CD4-positive, alpha-beta T cell treated with Interleukin-1 beta for 1 hour (primary cell): ENCODE measurements at regions not wholly inside any gene's neighbourhood (a gene's known extent, or its start where the extent isn't known, plus 50 kb on each side); places are given as distances from the start of the nearest gene placed in this dataset.

ENCODE experiments used
- DNase-seq, 2 donors: peaks; one replicate each; pipeline ENCODE4 v3.0.0-alpha.2; 2020 to 2022

DNA sequence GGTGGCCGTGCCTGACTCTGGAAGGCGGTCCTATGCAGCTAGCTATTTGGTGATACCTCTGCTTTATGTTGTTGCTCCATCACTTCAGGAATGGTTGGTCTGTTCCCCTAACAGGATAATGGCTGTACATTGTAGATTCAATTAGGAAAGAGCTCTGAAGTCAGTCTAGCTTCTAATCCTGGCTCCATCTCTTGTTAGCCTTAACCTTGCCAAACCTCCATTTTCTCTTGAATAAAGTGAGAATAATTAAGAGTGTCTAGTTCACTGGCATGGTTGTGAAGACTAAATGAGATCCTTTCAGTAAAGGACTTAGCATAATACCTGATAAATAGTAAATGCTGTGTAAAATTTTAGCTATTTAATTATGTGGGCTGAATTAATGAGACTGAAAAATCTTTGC lies 262.5 kb upstream of the ARHGAP20 start:
- DNase-seq, result no peak

DNA sequence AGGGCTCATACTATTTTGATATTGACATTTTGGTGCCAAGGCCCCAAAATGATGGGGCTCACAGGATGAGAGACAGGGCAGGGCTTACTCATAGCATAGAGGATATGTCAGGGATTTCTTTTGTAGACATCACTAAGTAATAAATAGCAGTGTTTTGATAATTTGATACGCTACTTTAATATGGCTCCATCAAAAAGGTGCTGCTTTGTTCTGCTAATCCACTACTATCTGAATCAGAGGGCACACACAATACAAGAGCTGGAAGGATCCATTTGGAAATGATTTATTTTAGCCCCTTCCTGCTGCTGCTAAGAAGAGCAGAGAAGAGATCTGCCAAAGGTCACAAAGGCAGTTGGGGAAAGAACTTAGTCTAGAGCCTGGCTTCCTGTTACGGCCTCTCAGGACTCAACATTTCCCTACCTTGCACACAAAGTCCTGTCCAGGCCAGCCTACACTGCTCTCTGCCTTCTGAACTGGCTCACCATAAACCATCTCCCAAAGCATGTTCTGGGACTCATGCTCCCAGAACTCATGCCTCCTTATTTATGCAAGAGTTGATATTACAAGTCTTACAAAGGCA lies 261.3 kb upstream of the ARHGAP20 start:
- DNase-seq, result no peak

DNA sequence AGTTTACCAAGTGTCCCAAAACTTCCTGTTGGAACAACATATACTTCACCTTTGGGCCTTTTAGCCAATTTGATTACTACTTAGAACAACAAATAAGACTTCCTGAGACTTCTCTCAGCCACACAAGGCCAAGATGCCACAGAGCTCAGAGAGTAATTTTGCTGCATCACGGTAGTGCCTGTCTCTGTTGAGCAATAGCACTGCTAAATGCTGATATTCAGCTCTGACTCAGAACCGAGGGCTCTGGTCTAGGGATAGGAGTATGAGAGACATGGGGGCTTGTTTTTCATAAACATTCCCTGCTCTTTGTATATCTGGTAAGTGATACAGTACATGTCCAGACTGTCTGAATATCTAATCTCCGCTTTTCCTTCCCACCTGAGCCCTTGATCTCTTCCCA lies 260.4 kb upstream of the ARHGAP20 start:
- peak in 1 of 2 donors; percentile 36 for DNase-seq

DNA sequence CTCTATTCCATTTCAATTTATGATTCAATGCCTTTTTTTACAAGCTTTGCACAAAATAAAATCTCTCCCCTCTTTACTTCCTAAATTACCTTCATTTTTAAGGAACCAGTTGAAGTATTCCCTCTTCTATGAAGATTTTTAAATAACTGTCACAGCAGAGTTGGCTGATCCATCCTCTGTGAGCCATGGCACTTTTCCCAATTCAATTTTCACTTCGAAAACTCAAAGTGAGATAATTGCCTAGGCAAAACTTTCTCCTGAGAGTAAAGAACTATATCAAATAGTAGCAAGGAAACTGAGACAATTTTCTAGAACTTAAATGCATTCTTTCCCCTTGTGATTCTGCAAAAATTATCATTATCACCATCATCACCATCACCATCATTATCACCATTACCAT lies 259.9 kb upstream of the ARHGAP20 start:
- DNase-seq, result no peak

DNA sequence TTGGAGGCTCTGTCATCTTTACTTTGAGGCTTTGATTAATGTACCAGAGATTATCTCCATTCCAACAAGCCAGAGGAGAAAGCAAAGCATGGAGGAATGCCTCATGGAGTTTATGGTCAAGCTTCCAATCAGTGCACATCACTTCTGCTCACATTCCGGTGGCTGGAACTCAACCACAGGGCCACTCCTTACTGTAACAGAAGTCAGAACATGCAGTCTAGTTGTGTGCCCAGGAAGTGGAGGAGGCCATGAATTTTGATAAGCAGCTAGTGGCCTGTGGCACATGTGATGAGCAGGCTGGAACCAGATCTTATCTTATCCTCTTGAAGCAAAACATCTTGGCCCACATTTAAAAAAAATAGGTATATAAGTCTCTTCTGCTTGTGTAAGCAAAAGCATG lies 258.9 kb upstream of the ARHGAP20 start:
- DNase-seq, result no peak

DNA sequence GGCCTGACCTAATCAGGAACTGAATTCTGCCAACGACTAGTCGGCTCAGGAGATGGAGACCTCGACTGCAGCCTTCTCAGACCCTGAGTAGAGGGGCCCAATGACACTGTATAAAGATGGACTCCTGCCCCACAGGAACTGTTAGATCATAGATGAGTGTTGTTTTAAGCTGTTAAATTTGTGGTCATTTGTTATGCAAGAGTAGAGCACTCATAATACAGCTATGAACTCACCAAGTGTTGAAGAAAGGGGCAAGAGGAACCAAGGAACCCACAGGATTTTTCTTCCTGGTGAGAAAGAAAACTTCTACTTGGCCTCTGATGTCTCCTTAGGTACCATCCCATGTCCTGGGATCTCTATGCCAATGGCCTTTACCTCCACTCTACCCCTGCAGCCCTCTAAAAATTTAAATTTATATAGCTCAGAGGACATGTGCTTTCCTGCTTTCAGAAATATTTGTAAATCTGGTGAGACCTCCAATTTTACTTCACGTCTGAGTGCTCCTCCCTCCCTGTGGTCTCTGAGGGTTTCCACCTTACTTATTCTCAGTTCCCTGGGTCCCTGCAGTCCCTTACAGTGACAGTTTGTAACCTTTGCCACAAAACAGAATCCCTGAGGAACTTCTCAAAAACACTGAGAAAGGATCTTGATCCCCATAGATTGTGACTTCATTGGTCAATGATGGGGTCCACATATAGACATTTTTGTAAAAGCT lies 256.3 kb upstream of the ARHGAP20 start:
- DNase-seq, result no peak

DNA sequence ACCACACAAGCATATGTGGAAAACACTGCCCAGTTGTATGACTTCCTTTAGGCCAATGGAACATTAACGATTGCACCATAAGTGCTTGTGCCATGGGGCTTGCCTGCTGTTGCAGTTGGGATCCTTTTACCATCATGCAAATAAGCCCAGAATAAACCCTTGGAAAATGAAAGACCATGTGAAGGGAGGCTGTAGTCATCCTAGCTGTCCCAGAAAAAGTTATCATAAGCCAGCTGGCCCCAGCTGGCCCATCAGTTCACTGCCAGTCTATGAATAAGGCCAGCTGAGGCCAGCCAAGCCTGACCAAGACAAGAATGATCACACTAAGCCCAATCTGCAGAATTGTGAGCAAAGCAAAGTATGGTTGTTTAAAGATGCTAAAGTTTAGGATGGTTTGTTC lies 253.9 kb upstream of the ARHGAP20 start:
- no peak for DNase-seq

DNA sequence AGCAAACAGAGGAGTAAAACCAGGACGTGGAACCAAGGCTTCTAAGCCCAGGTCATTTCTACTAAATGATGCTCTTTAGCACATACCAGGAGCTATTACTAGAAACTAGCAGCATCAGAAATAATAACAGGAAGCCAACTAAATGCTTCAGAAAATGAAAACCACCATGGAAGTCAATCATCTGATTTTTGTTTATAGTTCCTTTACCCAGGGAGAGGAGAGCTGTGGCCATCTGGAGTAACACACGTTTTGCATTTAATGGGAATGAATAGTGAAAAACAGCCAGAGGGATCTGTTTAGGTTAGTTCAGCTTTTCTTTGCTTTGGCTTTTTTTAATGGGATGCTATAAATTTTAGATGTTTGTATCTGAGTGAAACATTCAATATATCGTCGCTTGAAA lies 250.7 kb upstream of the ARHGAP20 start:
- no peak for DNase-seq

DNA sequence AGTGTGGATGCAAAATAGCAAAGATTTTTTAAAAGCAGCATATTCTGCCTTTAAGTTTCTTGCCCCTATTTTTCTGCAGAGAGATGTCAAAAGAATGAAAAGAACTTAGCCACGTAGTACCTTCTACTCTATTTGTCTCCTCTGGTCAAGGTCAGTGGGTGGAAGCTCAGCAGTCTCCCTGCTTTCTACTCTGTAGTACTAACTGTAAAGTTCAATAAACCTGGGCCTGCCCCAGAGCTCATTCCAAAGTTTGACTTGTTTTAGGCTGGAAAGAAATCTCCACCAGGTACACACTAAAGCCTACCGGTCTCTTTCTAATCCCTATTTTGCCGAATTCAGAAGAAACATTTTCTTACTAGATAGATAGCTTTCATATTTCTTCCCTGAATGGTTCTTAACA lies 247.9 kb upstream of the ARHGAP20 start:
- DNase-seq, result no peak

DNA sequence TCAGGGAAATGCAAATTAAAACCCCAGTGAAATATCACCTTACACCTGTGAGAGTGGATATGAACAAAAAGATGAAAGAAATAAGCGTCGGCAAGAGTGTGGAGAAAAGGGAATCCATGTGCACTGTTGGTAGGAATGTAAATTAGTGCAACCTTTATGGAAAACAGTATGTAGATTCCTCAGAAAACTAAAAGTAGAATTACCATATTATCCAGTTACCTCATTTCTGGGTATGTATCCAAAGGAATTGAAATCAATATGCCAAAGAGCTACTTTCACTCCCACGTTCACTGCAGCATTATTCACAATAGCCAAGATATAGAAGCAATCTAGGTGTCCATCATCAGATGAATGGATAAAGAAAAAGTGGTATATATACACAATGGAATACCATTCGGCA lies 246.0 kb upstream of the ARHGAP20 start:
- DNase-seq, result no peak

DNA sequence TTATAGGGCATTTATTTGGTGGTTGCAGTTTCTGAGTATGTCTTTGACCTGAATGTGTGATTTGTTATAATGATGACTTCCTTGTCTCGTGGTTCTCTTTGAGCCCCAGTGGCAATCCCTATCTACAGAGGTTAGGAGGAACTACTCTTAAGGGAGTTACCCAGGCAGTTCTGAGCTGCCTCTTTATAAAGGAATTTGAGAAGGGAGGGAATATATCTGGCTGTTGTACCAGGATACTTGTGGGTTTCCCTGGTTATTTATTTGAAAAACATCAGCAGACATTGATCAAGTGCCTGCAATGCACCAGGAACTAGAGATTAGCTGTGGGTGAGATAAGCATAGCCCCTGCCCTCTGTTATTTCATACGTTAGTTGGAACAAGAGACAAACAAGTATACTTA lies 243.5 kb upstream of the ARHGAP20 start:
- no peak for DNase-seq

DNA sequence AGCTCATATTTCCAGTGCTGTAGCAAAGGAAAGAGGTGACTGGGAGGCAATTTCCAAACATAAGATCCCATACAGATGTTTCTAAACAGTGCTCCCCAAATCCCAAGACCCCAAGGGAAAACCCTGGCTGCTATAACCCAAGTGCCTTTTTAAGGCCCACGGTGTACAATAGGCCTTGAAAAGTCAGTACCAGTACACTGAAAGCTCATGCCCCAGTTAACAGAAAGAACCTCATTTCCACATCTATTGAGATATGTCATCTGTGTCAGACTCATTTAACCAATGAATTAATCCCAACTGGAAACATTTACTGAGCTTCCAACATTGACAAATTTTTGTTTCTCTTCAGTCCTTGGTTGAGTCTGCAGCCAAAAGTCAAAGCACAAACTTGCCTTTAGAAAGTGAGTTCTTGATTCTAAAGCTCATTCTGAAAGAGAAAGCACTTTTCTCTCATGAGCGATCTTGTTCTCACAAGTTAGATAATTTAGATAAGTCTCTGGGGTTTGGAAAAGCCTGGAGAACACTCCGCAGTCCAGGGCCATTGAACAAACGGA lies 239.8 kb upstream of the ARHGAP20 start:
- DNase-seq, result no peak

DNA sequence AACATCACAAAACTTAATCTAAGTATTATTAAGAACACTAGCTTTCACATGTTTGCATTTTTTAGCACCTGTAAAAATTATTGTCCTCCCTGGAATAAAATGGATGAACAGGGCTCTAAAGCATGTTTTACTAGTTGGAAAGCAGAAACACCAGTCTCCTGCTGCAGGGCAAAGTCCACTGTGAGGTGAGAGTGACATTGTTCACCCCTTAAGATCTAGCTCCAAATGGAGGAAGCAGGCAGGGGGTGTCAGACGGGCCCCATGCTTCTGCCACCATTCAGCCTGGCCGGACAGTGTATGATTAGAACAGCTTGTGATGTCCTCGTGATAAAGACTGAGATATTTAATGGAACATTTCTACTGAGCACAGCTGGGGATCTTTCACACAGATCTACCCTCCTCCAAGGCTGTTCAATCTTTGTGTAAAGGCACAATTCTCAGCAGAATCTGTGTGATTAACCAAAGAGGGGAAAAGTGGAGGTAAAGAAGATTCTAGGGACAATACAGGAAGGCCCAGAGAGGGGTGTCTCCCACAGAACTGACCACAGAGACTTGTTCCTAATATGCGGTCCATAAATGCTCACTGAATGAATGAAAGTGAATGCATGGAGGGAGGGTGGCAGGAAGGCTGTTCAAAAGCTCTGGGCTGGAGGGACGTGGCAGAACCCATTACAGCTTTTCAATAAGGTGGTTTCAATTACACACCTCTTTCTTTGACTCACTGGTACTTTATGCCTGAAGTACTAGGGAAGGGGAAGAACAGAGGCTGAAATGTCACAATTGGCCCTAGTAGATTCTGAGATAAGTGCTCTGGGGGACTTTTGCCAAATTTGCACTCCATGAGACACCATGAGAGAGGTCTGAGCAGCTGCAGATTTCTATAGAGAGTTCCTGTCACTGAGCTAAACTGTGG lies 239.1 kb upstream of the ARHGAP20 start:
- DNase-seq, result no peak

DNA sequence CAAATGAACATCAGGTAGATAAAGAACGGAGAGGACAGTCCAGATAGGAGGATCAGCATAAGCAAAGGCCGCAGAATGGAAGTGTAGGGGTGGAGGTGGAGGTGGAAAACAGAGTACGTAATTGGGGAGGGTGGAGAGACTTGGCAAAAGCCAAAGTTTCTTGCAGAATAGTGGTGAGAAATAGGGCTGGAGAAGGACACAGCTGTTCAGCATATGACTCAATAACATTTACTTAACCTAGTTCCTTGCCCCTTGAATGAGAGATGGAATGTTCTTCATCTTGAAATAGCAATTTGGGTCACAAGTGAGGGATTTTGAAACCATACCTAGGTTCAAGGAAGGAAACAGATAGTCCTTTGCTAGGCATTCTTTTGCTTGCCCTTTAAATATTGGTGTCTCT lies 235.9 kb upstream of the ARHGAP20 start:
- DNase-seq, result no peak

DNA sequence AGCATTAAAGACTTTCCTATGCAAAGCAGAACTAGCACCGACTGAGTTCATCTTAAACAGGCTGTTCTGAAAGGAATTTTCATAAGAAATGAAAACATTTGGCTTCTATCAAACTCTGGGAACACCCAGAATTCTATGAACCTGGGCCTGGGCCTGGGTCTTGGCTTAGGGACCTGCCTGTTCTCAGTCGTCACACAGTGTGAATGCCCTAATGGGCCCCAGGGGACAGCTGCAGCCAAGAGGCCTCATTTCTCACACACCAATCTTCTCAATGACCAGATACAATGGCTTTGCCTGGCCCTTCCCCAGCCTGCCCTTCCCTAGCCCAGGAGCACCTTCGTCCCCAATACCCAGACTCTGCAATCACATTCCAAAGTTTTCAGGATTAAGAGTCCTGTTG lies 234.9 kb upstream of the ARHGAP20 start:
- no peak for DNase-seq

DNA sequence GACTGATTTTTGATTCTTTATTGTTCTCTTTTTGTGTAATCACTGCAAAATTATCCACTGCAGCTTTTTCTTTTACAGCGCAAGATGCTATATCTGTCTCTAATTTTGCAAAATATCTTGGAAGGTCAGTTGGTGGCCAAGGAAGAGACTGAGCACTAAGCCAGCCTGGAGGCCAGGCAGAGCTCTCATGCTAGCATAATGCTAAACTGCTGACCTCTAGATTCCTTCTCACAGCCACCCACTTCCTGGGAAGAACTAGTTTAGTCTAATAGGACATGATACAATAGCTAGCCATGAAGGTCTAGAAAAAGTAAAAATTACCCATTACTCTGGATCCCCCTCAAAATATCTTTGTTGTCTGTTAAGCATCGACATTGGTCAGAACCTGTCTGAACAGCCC lies 227.2 kb upstream of the ARHGAP20 start:
- DNase-seq, result no peak

DNA sequence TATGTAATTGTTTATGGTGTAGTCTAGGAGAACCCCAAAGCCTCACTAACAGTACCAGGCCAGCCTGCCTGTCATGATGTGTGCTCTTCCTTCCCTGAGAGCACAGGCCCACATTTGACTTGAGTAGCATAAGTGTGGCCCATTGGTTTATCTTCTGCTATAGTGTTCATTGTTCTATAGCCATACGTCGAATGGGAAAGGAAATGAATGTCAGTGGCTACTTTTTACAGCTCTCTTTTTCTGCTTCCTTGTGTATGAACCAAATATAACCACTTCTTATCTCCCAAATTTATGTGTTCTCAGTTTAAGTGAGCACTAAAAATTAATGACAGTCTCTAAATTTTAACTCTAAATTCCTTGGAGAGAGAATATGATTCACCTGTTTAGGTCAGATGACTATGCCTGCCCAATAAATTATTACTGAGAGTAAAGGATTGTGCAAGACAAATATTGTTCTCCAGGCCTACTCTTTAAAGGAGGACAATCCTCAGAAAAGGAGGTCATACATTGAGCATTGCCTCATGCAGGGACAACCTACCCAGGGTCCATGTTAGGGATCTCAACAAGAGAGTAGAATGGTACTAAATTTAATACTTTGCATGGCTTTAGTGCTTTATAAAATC lies 222.9 kb upstream of the ARHGAP20 start:
- no peak for DNase-seq

DNA sequence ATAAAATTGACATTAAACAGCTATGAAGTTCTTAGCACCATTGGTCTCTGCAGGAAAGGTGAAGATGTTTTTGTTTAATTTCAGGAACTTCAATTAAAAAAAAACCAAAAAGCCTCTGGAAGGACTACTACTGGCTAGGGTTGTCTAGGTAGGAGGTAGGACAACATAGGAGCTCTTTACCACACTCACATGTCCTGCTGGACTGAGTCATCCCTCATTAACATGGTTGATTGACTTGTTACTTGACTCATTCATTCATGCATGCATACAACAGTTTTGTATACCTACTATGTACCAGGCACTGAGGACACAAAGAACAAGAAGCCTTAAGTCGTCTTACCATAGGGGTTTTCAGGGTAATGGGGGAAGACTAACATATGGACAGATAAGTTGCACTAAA lies 216.9 kb upstream of the ARHGAP20 start:
- DNase-seq, result no peak

DNA sequence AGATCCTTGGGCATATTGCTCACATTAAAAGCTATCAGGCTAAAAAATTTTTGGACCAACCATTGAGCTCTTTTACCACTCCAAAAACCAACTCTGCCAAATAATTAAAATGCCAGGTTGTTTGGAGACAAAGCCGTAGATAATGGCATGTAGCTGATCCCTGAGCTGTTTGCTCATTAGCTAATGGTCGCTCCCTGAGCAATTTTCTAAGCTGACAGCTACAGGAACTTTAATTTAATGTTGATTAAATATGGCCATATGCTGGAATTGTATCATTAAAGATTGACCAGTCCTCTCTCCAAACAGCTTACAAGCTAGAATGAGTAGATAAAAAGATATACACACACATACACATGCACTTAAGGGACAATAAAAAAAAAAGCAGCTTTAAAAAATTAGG lies 216.2 kb upstream of the ARHGAP20 start:
- DNase-seq, result no peak

DNA sequence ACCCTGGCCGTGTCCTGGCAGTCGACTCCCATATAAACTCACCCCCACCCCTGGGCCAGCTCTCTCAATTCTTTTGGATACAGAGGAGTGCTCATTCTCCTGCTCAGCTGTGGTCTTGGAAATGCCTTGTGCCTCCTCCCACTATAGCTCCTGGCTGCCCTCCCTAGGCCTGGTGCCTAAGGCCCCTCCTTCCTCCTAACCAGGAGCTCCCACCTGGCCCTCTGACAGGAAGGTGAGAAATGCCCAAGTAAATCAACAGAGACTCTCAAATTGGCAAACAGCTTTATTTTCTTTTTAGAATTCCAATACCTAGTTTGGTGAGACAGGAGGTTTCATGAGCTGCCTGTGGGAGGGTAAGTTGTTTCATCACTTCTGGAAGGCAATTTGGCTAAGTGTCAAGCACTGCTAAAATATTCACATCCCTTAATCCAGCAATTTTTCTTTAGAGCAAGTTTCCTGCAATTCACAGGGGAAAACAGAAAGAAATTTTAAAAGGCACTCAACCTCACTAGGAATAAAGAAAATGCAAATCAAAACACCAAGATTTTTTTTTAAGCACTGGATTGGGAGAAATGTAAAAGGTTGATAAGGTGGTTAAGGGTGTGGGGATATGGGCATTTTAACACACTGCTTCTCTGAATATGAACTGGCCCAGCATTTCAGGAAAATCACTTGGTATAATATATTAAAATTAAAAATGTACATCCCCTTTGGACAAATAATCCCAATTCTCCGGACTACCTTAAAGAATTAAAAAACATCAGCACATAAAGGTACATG lies 209.7 kb upstream of the ARHGAP20 start:
- no peak for DNase-seq

DNA sequence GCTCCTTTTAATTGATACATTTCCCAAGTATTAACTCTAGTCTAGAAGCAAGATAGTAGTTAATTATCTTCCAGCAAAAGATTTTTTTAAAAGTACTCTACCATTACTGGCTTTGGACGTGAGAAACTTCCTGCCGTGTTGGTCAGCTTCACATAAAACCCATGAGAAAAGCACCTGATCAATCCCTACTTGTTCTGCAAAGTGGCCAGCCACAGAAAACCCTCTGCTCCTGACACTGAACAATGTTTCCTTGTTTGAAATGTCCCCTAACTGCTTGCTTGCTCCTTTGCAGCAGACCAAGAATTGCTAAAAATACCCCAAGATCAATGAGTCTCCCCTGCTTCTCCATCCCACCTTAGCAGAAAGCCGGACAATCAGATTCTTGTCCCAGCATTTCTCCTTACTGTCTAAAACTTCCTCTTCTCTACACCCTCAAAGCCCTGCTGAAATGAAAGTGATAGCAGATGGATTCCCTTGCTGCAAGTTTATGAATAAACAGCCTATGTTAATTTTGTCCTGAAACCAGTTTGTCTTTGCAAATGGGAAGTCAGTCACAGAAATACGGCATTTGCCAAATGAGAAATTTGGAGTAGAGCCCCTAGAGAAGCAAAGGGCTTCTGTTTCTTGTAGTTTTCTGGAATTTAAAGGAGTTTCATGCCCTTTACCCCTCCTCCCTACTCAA lies 207.1 kb upstream of the ARHGAP20 start:
- no peak for DNase-seq

DNA sequence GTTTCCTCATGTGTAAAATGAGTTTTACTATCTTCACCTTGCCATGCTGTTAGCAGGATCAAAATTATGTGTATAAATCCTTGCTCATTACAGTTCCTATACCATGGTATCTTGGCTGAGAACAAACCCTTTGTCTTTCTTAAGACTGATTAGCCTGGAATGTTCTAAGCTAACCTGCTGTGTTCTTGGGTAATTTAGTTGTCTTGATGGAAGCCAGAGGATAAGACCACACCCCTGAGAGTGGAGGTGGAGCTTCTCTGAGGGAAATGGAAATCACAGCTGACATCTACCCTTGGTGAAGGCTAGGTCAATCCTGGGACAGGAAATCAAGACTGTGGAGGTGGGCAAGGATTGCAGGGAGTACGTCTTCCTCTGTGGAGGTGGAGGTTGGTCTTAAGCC lies 206.1 kb upstream of the ARHGAP20 start:
- no peak for DNase-seq
